ENCODE measurements at regions not wholly inside any gene's neighbourhood (a gene's known extent, or its start where the extent isn't known, plus 50 kb on each side); places are given as distances from the start of the nearest gene placed in this dataset.

DNA sequence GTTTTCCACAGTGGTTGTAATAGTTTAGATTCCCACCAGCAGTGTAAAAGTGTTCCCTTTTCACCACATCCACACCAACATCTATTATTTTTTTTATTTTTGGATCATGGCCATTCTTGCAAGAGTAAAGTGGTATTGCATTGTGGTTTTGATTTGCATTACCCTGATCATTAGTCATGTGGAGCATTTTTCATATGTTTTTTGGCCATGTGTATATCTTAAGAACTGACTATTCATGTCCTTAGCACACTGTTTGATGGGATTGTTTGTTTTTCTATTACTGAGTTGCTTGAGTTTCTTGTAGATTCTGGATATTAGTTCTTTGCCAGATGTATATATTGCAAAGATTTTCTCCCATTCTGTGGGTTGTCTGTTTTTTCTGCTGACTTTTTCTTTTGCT is 820.1 kb downstream of the TENT5A start:
- TF ChIP-seq, protein P1, sequence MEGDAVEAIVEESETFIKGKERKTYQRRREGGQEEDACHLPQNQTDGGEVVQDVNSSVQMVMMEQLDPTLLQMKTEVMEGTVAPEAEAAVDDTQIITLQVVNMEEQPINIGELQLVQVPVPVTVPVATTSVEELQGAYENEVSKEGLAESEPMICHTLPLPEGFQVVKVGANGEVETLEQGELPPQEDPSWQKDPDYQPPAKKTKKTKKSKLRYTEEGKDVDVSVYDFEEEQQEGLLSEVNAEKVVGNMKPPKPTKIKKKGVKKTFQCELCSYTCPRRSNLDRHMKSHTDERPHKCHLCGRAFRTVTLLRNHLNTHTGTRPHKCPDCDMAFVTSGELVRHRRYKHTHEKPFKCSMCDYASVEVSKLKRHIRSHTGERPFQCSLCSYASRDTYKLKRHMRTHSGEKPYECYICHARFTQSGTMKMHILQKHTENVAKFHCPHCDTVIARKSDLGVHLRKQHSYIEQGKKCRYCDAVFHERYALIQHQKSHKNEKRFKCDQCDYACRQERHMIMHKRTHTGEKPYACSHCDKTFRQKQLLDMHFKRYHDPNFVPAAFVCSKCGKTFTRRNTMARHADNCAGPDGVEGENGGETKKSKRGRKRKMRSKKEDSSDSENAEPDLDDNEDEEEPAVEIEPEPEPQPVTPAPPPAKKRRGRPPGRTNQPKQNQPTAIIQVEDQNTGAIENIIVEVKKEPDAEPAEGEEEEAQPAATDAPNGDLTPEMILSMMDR (IDR thresholded peaks at IDR 0.05), result no peak
- TF ChIP-seq POLR2A (IDR thresholded peaks at IDR 0.05), result no peak

All from testis (tissue), 2 donors.